ENCODE measurements at regions not wholly inside any gene's neighbourhood (a gene's known extent, or its start where the extent isn't known, plus 50 kb on each side); places are given as distances from the start of the nearest gene placed in this dataset.

- H3K27me3 Mint-ChIP-seq (ENCODE audit: insufficient read depth), result no peaks in the 10 kb centered on the region
- WGBS, 2 experiments (ENCODE audit: insufficient coverage in 1 of 2, insufficient read length in 1 of 2), result 100% methylated on average over 1 of the region's 2 CpGs; no CpG with 5 or more reads in 1 of the 2 experiments
Measured at GRCh38 chr13:71137101-71137500, 729.9 kb downstream of the DACH1 start.

GRCh38 chr13:71124230-71124629 lies 742.8 kb downstream of the DACH1 start:
- H3K4me1 ChIP-seq (ENCODE audit: control insufficient read depth, insufficient read depth, low read length), result no peaks in the 10 kb centered on the region
- Mint-ChIP-seq H3K4me1 (no peaks in the 10 kb centered on the region), H3K36me3 (ENCODE audit: low read depth) (no peaks in the 10 kb centered on the region), H3K27ac (no peak overlapping the region), H3K9me3 (no peaks in the 10 kb centered on the region), H3K4me3 (no peak overlapping the region), H3K27me3 (ENCODE audit: insufficient read depth) (no peaks in the 10 kb centered on the region)
- 80 to 82% methylated on average over 1 of the region's 1 CpG for WGBS, 2 experiments (ENCODE audit: insufficient coverage in 1 of 2, insufficient read length in 1 of 2)
- no peak for DNase-seq
- H3K9ac ChIP-seq (ENCODE audit: extremely low read depth, low read length, poor library complexity, severe bottlenecking), result no peak overlapping the region
- H3K4me3 ChIP-seq (ENCODE audit: low read length), result no peak overlapping the region
- TF ChIP-seq CTCF (conservative IDR thresholded peaks at IDR 0.05), result no peak
- no peak overlapping the region for H3K27ac ChIP-seq (ENCODE audit: low read depth, low read length)
- H3K9me3 ChIP-seq (ENCODE audit: control insufficient read depth, low read length), result no peaks in the 10 kb centered on the region
- H3K36me3 ChIP-seq (ENCODE audit: control insufficient read depth, insufficient read depth, low read length), result no peaks in the 10 kb centered on the region
- H3K27me3 ChIP-seq (ENCODE audit: control insufficient read depth, insufficient read depth, low read length, poor library complexity, severe bottlenecking), result no peaks in the 10 kb centered on the region

More at GRCh38 chr13:71137101-71137500, 729.9 kb downstream of the DACH1 start:
- Mint-ChIP-seq H3K27ac (no peak overlapping the region), H3K4me1 (no peaks in the 10 kb centered on the region), H3K36me3 (ENCODE audit: low read depth) (no peaks in the 10 kb centered on the region), H3K9me3 (no peaks in the 10 kb centered on the region), H3K4me3 (no peak overlapping the region)
- H3K4me3 ChIP-seq (ENCODE audit: low read length), result no peak overlapping the region
- no peak for DNase-seq
- no peak for TF ChIP-seq CTCF (conservative IDR thresholded peaks at IDR 0.05)
- no peaks in the 10 kb centered on the region for H3K36me3 ChIP-seq (ENCODE audit: control insufficient read depth, insufficient read depth, low read length)
- H3K9ac ChIP-seq (ENCODE audit: extremely low read depth, low read length, poor library complexity, severe bottlenecking), result no peak overlapping the region
- H3K9me3 ChIP-seq (ENCODE audit: control insufficient read depth, low read length), result no peaks in the 10 kb centered on the region
- H3K27me3 ChIP-seq (ENCODE audit: control insufficient read depth, insufficient read depth, low read length, poor library complexity, severe bottlenecking), result no peaks in the 10 kb centered on the region
- H3K27ac ChIP-seq (ENCODE audit: low read depth, low read length), result no peak overlapping the region
- no peaks in the 10 kb centered on the region for H3K4me1 ChIP-seq (ENCODE audit: control insufficient read depth, insufficient read depth, low read length)

GRCh38 chr13:71118779-71119364 lies 748.1 kb downstream of the DACH1 start:
- 89 to 94% methylated on average over 3 to 6 of the region's 6 CpGs for WGBS, 2 experiments (ENCODE audit: insufficient coverage in 1 of 2, insufficient read length in 1 of 2)
- Histone ChIP-seq H3K9ac (ENCODE audit: extremely low read depth, low read length, poor library complexity, severe bottlenecking) (no peak overlapping the region), H3K27ac (ENCODE audit: low read depth, low read length) (no peak overlapping the region), H3K9me3 (ENCODE audit: control insufficient read depth, low read length) (no peaks in the 10 kb centered on the region), H3K4me1 (ENCODE audit: control insufficient read depth, insufficient read depth, low read length) (no peaks in the 10 kb centered on the region), H3K4me3 (ENCODE audit: low read length) (no peak overlapping the region), H3K27me3 (ENCODE audit: control insufficient read depth, insufficient read depth, low read length, poor library complexity, severe bottlenecking) (peaks cover 26% of the 10 kb centered on the region), H3K36me3 (ENCODE audit: control insufficient read depth, insufficient read depth, low read length) (no peaks in the 10 kb centered on the region)
- no peak for TF ChIP-seq CTCF (conservative IDR thresholded peaks at IDR 0.05)
- Mint-ChIP-seq H3K4me1 (peaks cover 2% of the 10 kb centered on the region), H3K36me3 (ENCODE audit: low read depth) (no peaks in the 10 kb centered on the region), H3K4me3 (no peak overlapping the region), H3K27me3 (ENCODE audit: insufficient read depth) (peaks cover 7% of the 10 kb centered on the region), H3K27ac (no peak overlapping the region), H3K9me3 (no peaks in the 10 kb centered on the region)
- DNase-seq, result no peak

Data from endodermal cell (in vitro differentiated cells).